Liver (tissue), 7 donors: ENCODE measurements at regions not wholly inside any gene's neighbourhood (a gene's known extent, or its start where the extent isn't known, plus 50 kb on each side); places are given as distances from the start of the nearest gene placed in this dataset.

ENCODE experiments used
- DNase-seq: peaks from one replicate; pipeline ENCODE4 v3.0.0-alpha.2; 2017; ENCODE audit warnings: low spot score
- H3K27ac ChIP-seq, 2 donors: one replicate each; pipeline ENCODE4 v1.7.0; 2013; ENCODE audit warnings: inconsistent platforms in 2 of 2, low read length in 2 of 2, control low read depth in 1 of 2, low read depth in 1 of 2, mild to moderate bottlenecking in 1 of 2
- H3K27me3 ChIP-seq, 4 donors: one replicate each; pipeline versions ENCODE4 v1.6.1 to v1.7.0; 2013; ENCODE audit warnings: low read length in 3 of 4, inconsistent platforms in 1 of 4, mild to moderate bottlenecking in 1 of 4, moderate library complexity in 1 of 4; ENCODE audit not compliant: control insufficient read depth in 4 of 4, insufficient read depth in 4 of 4
- H3K36me3 ChIP-seq, 4 donors: one replicate each; pipeline versions ENCODE4 v1.6.1 to v1.7.0; 2013; ENCODE audit warnings: low read length in 3 of 4, mild to moderate bottlenecking in 3 of 4, low read depth in 1 of 4, moderate library complexity in 1 of 4; ENCODE audit not compliant: control insufficient read depth in 4 of 4, insufficient read depth in 3 of 4
- H3K4me1 ChIP-seq, 4 donors: one replicate each; pipeline versions ENCODE4 v1.6.1 to v1.7.0; 2013; ENCODE audit warnings: low read length in 3 of 4, mild to moderate bottlenecking in 3 of 4, moderate library complexity in 1 of 4; ENCODE audit not compliant: control insufficient read depth in 4 of 4, insufficient read depth in 4 of 4
- H3K4me3 ChIP-seq, 3 donors: one replicate each; pipeline versions ENCODE4 v1.6.1 to v1.7.0; 2013; ENCODE audit warnings: low read length in 3 of 3, control low read depth in 1 of 3, low read depth in 1 of 3, mild to moderate bottlenecking in 1 of 3
- H3K9ac ChIP-seq, 2 donors: one replicate each; pipeline ENCODE4 v1.7.0; 2013; ENCODE audit warnings: low read length in 2 of 2, mild to moderate bottlenecking in 2 of 2, moderate library complexity in 2 of 2, control low read depth in 1 of 2, low read depth in 1 of 2
- H3K9me3 ChIP-seq, 4 donors: one replicate each; pipeline versions ENCODE4 v1.6.1 to v1.7.0; 2013; ENCODE audit warnings: low read length in 3 of 4; ENCODE audit not compliant: control insufficient read depth in 4 of 4
- ATF3 ChIP-seq: IDR thresholded peaks from 2 replicates; pipeline ENCODE4 v1.6.1; 2016; ENCODE audit warnings: antibody characterized with exemption
- EGR1 ChIP-seq, 2 donors: IDR thresholded peaks; 2 replicates each; pipeline ENCODE4 v1.6.1; 2016 to 2018; ENCODE audit warnings: antibody characterized with exemption in 2 of 2, low read depth in 2 of 2
- GABPA ChIP-seq, 2 donors: IDR thresholded peaks in 1 of 2; conservative IDR thresholded peaks in 1 of 2; 2 replicates each; pipeline ENCODE4 v1.6.1; 2016; ENCODE audit warnings: antibody characterized with exemption in 2 of 2, mild to moderate bottlenecking in 1 of 2, moderate library complexity in 1 of 2
- HNF4A ChIP-seq, 2 donors: conservative IDR thresholded peaks; 2 replicates each; pipeline ENCODE4 v1.6.1; 2016; ENCODE audit warnings: antibody characterized with exemption in 2 of 2, mild to moderate bottlenecking in 2 of 2
- HNF4G ChIP-seq: IDR thresholded peaks from 2 replicates; pipeline ENCODE4 v1.6.1; 2016; ENCODE audit warnings: antibody characterized with exemption
- JUND ChIP-seq, 2 donors: IDR thresholded peaks; 2 replicates each; pipeline ENCODE4 v1.6.1; 2016; ENCODE audit warnings: antibody characterized with exemption in 2 of 2
- MAX ChIP-seq: IDR thresholded peaks from 2 replicates; pipeline ENCODE4 v1.6.1; 2016; ENCODE audit warnings: antibody characterized with exemption
- NR2F2 ChIP-seq: IDR thresholded peaks from 2 replicates; pipeline ENCODE4 v1.6.1; 2016; ENCODE audit warnings: antibody characterized with exemption
- REST ChIP-seq: IDR thresholded peaks from 2 replicates; pipeline ENCODE4 v1.6.1; 2016; ENCODE audit warnings: antibody characterized with exemption, mild to moderate bottlenecking
- RXRA ChIP-seq, 2 donors: IDR thresholded peaks; 2 replicates each; pipeline ENCODE4 v1.6.1; 2017 to 2018; ENCODE audit warnings: antibody characterized with exemption in 2 of 2, mild to moderate bottlenecking in 1 of 2
- SP1 ChIP-seq: IDR thresholded peaks from 2 replicates; pipeline ENCODE4 v1.6.1; 2018; ENCODE audit warnings: antibody characterized with exemption, mild to moderate bottlenecking
- TAF1 ChIP-seq: conservative IDR thresholded peaks from 2 replicates; pipeline ENCODE4 v1.6.1; 2016; ENCODE audit warnings: antibody characterized with exemption, mild to moderate bottlenecking
- YY1 ChIP-seq: IDR thresholded peaks from 2 replicates; pipeline ENCODE4 v1.6.1; 2016; ENCODE audit warnings: antibody characterized with exemption, mild to moderate bottlenecking
- ZBTB33 ChIP-seq: IDR thresholded peaks from 2 replicates; pipeline ENCODE4 v1.6.1; 2016; ENCODE audit warnings: antibody characterized with exemption
- WGBS: extraction: QIAGEN DNeasy Blood & Tissue Kit; methylation state at CpG from one replicate; pipeline ENCODE4 v1.1.7; 2013; 5-methylcytosine and 5-hydroxymethylcytosine counted together
- donor health status: healthy.
- donor health status: healthy.
- donor health status: healthy.
- donor health status: healthy.

GRCh38 chr5:3218916-3219650, 376.5 kb upstream of the IRX1 start:
- Histone ChIP-seq H3K27me3 (no peaks in the 10 kb centered on the region), H3K9me3 (no peaks in the 10 kb centered on the region), H3K9ac (no peak overlapping the region), H3K27ac (no peak overlapping the region), H3K4me1 (no peaks in the 10 kb centered on the region), H3K4me3 (no peak overlapping the region), H3K36me3 (no peaks in the 10 kb centered on the region)
- no peak for DNase-seq
- 76% methylated on average over 20 of the region's 20 CpGs for WGBS
- TF ChIP-seq REST (no peak), ZBTB33 (no peak), HNF4G (no peak), NR2F2 (no peak), TAF1 (no peak), GABPA (IDR thresholded peaks at IDR 0.05 in 1 of 2, conservative IDR thresholded peaks at IDR 0.05 in 1 of 2) (no peak), ATF3 (no peak), MAX (no peak), JUND (IDR thresholded peaks at IDR 0.05) (no peak), YY1 (no peak), HNF4A (conservative IDR thresholded peaks at IDR 0.05) (no peak)

GRCh38 chr5:3217771-3218495, 377.7 kb upstream of the IRX1 start:
- Histone ChIP-seq H3K9me3 (no peaks in the 10 kb centered on the region), H3K4me3 (no peak overlapping the region), H3K27me3 (no peaks in the 10 kb centered on the region), H3K9ac (no peak overlapping the region), H3K36me3 (no peaks in the 10 kb centered on the region), H3K27ac (no peak overlapping the region), H3K4me1 (no peaks in the 10 kb centered on the region)
- no peak for DNase-seq
- WGBS: 82% methylated on average over 22 of the region's 22 CpGs
- TF ChIP-seq RXRA (IDR thresholded peaks at IDR 0.05) (no peak), SP1 (no peak), EGR1 (IDR thresholded peaks at IDR 0.05; ENCODE audit: low read depth in 2 of 2) (no peak), ZBTB33 (no peak), YY1 (no peak)
